Mucosa of descending colon (tissue), 3 donors: ENCODE measurements at regions not wholly inside any gene's neighbourhood (a gene's known extent, or its start where the extent isn't known, plus 50 kb on each side); places are given as distances from the start of the nearest gene placed in this dataset.

ENCODE experiments used
- ATAC-seq: fragments of 200-7000 bp; cut with Tn5 transposase; one replicate; pipeline ENCODE4 v1.9.1; 2020; ENCODE audit warnings: mild to moderate bottlenecking, moderate library complexity
- DNase-seq, 3 donors: peaks; one replicate each; pipeline ENCODE4 v3.0.0-alpha.2; 2020
- H3K36me3 ChIP-seq: fragments of 200-600 bp; one replicate; pipeline ENCODE4 v1.8.0; 2021; ENCODE audit warnings: low read depth, mild to moderate bottlenecking
- H3K4me1 ChIP-seq: fragments of 200-600 bp; one replicate; pipeline ENCODE4 v1.8.0; 2021; ENCODE audit warnings: low read depth, mild to moderate bottlenecking
- H3K4me3 ChIP-seq: fragments of 200-600 bp; one replicate; pipeline ENCODE4 v1.8.0; 2021; ENCODE audit warnings: mild to moderate bottlenecking
- H3K9me3 ChIP-seq: fragments of 200-600 bp; one replicate; pipeline ENCODE4 v1.8.0; 2021; ENCODE audit warnings: mild to moderate bottlenecking
- CTCF ChIP-seq: fragments of 200-600 bp; IDR thresholded peaks from one replicate; pipeline ENCODE4 v1.8.0; 2022; ENCODE audit warnings: antibody characterized with exemption, mild to moderate bottlenecking
- intact Hi-C, 2 donors: fragments of 100-400 bp; cut with DNase I in 1 of 2; cut with micrococcal nuclease in 1 of 2; formaldehyde crosslinking; loops; one replicate each; pipeline versions ENCODE4 v1.11.0 to v1.11.1; 2022; cut with DNase I, micrococcal nuclease
- donor health status: DM: no; HTN: no; CAD: no; lungs with moderate emphysema.
- donor health status: DM: no; HTN: no; CAD: no.
- donor health status: DM: no; HTN: yes; CAD: no.

DNA sequence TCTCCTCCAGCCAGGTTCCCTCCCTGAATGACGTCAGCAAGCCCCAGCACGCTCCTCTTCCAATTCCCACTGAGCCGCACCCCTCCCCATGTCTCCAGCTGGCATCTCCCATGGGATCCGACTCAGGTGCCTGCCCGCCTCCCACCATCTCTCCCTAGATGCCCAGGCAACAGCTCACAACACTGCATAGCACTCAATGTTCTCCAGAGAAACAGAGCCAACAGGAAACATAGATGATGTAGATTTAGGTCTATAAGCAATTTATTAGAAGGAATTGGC lies 532.3 kb downstream of the BRD1 start:
- TF ChIP-seq CTCF: no peak
- Histone ChIP-seq H3K9me3 (peaks cover 2% of the 10 kb centered on the region), H3K4me3 (no peak overlapping the region), H3K36me3 (no peaks in the 10 kb centered on the region), H3K4me1 (no peaks in the 10 kb centered on the region)
- no peak for DNase-seq
- intact Hi-C loops: no loop called here
- ATAC-seq: no peak

GRCh38 chr22:49294656-49295464 lies 532.8 kb downstream of the BRD1 start:
- intact Hi-C loops: no loop called here
- ATAC-seq (no peak), DNase-seq (no peak)
- Histone ChIP-seq H3K9me3 (peaks cover 2% of the 10 kb centered on the region), H3K36me3 (no peaks in the 10 kb centered on the region), H3K4me1 (no peaks in the 10 kb centered on the region), H3K4me3 (no peak overlapping the region)
- no peak for TF ChIP-seq CTCF

DNA sequence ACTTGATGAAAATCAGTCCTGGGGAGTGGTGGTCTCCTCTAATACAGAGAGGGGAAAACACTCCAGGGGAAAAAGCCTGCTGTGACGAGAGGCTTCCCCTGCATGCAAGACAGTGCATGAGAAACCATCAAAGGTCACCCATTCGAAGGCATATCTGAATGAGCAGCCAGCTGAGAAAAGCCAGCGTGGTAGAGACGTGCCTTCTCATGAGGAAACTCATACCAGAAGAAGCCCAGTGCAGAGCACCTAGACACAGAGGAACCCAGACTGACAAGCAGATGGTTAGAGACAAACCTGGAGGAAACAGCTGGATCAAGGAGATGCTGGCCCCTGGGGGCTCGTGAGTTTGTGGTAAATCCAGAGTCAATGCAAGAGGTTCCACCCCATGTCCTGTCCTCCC lies 534.8 kb downstream of the BRD1 start:
- H3K36me3 ChIP-seq: no peaks in the 10 kb centered on the region
- ATAC-seq: no peak
- H3K4me1 ChIP-seq: no peaks in the 10 kb centered on the region
- TF ChIP-seq CTCF: no peak
- H3K4me3 ChIP-seq: no peak overlapping the region
- H3K9me3 ChIP-seq: peaks cover 2% of the 10 kb centered on the region
- intact Hi-C loops: no loop called here
- DNase-seq: no peak

DNA sequence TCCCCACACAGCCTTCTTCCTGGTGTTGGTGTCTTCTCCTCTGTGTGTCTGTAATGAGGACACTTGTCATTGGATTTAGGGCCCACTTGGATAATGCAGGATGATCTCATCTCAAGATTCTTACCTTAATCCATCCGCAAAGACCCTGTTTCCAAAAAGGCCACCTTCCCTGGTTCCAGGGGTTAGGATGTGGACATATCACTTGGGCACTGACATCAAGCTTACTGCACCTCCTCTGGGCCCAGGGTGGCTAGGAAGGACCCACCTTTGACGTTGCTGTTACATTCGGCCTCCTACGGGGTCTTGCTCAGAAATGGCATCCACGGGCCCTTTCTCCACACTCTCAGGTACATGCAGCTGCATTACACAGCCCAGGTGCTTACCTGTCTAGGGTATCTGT lies 535.9 kb downstream of the BRD1 start:
- no peak for DNase-seq
- Histone ChIP-seq H3K4me1 (no peaks in the 10 kb centered on the region), H3K4me3 (no peak overlapping the region), H3K36me3 (no peaks in the 10 kb centered on the region), H3K9me3 (peaks cover 2% of the 10 kb centered on the region)
- no peak for TF ChIP-seq CTCF
- no peak for ATAC-seq
- intact Hi-C loops: no loop called here

- no peaks in the 10 kb centered on the region for H3K36me3 ChIP-seq
- ATAC-seq (no peak), DNase-seq (no peak)
- H3K4me3 ChIP-seq: no peak overlapping the region
- TF ChIP-seq CTCF: no peak
- H3K9me3 ChIP-seq: peaks cover 2% of the 10 kb centered on the region
- intact Hi-C loops: no loop called here
- H3K4me1 ChIP-seq: no peaks in the 10 kb centered on the region
These were observed 536.5 kb downstream of the BRD1 start for GRCh38 chr22:49291169-49291568.

DNA sequence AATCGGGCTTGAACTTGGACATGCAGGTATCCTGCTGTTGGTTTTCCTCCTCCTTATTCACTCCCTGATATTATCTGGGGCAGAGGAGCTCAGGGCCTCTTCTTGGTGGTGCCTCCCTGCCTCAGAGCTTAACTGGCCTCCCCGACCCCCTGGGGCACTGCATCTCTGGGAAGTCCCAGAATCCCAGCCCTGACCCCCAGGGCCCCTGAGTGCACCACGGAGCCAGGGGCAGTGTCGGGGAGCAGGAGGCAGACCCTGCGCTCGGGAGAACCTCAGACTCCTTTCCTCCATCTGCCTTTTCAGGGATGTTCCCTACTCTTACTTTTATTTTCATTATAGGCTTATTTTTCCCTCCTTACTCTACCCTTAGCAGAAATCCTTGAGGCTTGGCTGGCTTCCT lies 537.0 kb downstream of the BRD1 start:
- Histone ChIP-seq H3K9me3 (peaks cover 2% of the 10 kb centered on the region), H3K4me1 (no peaks in the 10 kb centered on the region), H3K36me3 (no peaks in the 10 kb centered on the region), H3K4me3 (no peak overlapping the region)
- DNase-seq: no peak
- intact Hi-C loops: no loop called here
- no peak for TF ChIP-seq CTCF
- no peak for ATAC-seq
